Muscle of arm (tissue), 1 donor: ENCODE measurements at regions not wholly inside any gene's neighbourhood (a gene's known extent, or its start where the extent isn't known, plus 50 kb on each side); places are given as distances from the start of the nearest gene placed in this dataset.

Source experiments
- DNase-seq: peaks from one replicate; pipeline ENCODE4 v3.0.0-alpha.2; 2013

DNA sequence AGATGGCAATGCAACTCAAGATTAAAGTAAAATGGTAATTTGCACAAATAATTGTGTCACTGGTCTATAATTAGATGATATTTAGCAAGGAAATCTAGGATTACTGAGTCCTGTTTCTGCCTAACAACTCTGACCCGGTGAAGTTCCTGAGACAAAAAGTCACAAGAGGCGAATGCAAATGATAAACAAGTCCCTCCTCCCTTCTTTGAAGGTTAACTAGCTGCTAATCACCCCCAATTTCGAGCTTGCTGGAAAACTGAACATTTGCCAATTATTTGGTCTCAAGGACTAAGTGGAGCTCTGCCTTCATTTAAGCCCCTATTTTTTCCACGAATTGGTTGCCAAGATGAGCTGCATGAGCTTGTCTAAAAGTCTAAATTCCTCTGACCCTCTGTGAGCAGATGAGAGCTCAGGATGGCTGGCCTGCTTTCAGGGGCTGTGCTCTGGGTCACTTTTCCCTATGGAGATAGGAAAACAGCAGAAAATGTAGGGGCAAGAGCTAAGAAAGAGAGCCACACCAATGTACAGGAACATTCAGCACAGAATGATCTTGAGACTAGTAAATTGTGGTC, 127.3 kb downstream of the MBL2 start:
- no peak for DNase-seq

DNA sequence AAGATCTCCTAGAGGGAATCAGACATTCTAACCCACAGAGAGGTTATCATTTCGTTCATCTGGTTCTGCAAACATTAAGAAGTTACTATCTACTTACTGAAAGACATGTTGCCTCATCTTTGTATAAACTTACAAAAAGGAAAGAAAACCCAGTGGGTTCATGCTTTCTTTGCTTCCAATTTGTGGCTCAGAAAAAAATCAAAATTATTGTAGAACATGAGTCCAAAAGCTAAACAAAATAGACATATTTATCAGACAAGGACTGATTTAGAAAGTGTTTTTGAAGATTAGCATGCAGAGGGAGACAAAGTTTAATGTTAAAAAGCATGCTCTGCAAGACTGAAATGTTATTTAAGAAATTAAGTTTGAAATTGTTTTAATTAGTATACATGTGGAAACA, 123.1 kb downstream of the MBL2 start:
- DNase-seq = no peak

DNA sequence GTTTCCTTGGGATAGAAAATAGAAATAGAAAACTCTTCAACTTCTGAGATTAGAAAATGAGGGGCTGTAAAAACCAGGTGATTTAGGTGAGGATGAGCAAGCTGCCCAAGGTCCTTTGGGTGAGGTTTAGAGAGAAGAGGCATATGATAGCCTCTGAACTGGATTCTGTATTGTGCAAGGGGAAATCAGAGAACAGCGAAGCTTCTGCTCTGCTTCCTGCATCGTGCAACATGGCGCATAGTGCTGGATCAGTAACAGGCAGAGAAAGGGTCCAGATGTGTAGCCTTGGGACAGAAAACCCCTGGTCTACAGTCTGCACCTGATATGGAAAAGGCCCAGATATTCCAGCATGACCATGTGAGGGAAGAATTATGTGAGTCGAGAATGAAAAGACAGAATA, 121.7 kb downstream of the MBL2 start:
- DNase-seq = no peak

DNA sequence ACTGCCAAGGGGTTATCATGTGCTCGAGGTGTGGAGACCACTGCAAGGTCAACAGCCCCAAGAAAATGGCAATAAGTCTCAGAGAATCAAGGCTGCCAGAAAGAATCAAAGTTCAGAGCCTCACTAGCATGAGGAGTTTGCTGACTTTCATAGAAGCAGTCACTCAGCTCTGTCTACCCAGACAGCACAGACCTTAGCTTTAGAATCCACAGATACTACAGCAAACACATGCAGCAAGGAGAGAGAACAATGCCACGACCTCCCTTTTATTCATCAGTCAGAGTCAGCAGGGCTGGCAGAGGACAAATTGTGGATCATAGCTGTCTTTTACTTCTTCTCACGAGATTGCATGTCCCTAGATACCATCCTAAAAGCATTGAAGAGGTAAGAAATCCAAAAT, 121.3 kb downstream of the MBL2 start:
- DNase-seq = no peak

DNA sequence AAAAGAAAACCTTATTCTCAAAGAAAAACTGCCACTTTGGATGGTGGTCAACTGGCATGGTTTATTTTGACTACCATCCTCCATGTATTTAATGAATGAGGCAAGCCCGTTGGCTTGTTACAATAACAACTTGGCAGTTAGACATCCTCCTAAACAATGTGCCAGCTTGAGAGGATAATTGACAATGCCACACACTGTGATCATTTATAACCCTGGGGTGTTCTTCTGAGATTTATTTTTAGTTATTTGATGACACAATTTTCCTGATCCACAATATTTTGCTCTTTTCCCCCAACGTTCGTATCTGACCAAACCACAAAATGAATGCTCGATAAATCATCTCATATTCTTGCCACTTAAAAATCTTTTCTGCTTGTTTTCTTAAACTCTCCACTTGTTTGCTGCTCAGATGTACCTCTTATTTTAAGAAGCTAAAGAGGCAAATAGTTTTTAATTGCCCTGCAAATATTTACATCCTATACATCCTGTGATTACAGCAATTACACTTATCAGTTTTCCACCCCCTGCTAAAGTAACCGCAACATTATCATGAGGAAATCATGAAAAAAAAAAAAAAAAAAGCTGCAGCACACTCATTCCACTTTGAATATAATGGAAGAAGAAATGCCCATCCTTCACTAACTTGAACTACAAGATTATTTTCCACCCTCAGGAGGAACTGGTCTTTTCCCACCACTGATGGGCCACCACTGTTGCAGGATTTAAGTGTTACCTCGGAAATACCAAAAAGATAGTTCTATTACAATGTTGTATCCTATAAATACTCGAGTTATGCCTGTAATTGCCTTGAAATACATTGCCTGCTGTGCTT, 119.9 kb downstream of the MBL2 start:
- no peak for DNase-seq

DNA sequence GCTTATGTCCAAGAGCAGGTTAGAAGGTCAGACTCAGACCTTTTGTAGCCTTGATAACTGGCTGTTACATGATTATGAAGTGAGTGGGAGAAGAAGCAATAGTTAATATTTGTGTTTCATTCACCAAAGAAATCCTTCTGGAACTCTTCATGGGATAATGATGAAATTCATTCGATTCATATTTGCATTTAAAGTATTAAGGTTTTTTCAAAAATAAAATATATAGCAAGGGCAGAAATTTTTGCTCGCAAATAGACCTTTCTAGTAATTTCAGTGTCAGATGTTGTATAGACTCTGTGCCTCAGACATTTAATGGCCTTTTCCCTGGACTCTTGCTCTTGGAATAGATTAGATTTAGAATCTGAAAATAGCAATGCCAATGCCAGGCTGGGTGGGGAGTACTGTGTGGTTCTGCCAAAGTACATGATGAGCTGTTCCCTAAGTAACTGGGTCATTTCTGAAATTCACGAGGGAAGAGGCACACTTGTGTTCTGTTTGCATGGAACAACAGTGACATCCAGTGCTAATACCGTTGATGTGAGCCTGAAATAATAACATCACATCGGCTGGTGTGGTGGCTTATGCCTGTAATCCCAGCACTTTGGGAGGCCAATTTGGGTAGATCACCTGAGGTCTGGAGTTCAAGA, 119.2 kb downstream of the MBL2 start:
- no peak for DNase-seq

DNA sequence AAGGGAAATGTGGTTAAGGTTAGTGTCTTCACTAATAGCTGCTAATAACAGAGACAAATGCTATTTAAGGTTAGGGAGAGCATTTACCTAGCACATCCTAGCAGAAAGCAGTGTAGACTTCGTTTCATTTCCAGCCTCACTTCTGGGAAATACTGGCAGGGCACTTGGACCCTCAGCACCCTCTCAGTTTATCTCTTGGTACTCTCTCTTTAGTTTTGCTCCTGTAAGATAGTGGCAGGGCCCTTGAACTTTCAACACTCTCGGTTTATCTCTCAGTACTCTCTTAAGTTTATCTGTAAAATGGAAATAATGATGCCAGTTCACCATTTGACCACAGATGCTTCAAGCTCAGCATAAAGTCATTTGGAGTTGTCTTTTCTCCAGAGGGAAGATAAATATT, 118.4 kb downstream of the MBL2 start:
- DNase-seq = no peak

DNA sequence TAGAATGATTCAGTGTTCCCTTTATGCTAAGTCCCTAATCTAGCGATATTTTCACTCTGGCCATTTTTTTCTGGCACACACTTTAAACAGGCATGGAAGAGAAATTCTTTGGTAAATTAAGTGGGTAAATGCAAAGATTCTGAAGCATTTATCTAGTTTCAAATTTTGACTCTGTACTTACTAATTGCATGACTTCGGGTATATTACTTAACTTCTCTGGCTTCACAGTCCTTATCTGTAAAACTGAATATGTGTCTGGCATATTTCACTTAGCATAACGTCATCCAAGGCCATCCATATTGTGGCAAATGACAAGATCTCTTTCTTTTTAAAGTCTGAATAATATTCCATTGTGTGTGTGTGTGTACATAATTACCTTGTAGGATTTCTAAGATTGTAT, 114.5 kb downstream of the MBL2 start:
- DNase-seq = no peak

DNA sequence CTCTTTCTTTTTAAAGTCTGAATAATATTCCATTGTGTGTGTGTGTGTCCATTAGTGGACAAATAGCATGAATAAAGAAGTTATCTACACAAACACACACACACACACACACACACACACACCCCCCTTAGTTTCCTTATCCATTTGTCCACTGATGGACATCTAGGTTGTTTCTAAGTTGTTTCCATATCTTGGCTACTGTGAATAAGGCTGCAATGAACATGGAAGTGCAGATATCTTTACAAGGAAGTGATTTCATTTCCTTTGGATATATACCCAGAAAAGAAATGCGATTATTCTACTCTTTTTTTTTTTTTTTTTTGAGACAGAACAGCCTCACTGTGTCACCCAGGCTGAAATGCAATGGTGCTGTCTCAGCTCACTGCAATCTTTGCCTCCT, 113.5 kb downstream of the MBL2 start:
- no peak for DNase-seq

DNA sequence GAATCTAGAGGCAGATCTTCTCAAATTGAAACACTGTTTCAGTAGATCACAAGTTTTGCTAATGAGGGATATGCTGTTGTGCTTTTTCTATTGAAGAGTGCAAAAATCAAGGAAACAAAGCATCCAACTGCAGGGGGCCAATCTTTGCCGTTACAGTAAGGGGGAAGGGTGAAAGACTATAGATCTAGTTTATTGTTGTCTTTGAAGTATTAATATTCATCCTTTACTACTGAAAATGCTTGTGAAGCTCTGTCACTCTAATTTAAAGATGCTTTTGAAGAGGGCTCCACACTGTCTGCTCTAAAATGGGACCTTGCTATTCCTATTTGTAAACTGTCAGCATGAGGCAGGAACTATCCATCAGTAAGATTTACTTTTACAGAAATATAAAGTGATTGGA, 110.3 kb downstream of the MBL2 start:
- no peak for DNase-seq

DNA sequence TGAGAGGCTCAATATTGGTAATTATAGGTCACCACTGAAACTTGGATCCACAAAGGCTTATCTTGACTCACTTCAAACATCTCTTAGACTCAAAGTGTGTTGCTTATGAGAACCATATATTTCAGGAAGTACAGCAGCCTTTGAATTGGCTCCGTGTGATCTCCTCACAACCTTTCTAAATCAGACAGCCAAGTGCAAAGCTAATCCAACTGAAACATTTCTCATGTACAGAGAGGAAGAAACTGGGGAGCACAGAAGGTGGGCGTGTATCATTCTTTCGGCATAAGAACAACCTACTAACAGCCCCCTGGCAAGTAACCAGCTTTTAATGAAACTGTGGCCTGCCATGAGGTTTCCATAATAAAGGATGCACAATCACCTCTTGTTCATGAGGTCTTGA, 109.4 kb downstream of the MBL2 start:
- no peak for DNase-seq

DNA sequence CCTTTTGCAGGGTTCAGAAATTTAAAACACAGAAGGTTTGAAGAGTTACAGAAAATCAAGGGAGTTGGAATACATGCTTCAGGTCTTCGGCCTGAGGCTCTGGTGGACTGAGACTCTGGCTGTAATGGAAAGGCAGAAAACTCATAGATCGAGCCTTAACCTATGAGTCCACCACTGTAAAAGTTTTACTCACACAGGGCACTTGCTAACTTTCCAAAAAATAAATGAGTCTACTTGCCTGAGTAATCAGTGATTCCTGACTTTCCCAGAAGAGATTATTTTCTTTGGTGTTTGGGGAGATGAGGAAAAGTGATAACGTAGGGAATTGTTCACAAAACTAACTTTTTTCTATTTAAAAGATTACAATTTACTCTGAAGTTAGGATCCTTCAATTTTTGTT, 108.0 kb downstream of the MBL2 start:
- DNase-seq = no peak

DNA sequence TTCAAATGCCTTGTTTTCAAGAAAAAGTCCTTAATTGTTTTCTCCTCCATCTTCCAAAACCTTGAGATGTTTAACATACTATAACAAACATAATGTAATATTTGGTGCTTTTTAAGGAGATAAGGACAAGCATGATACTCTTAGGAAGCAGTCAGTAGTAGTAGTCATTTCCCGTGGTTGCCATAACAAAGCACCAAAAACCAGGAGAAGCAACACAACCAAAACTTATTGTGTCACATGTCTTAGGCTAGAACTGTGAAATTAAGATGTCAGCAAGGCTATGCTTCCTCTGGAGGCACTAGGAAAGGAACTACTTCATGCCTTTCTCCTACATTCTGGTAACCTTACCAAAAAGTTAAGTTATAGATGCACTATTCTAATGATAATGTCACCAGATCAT, 106.8 kb downstream of the MBL2 start:
- no peak for DNase-seq

DNA sequence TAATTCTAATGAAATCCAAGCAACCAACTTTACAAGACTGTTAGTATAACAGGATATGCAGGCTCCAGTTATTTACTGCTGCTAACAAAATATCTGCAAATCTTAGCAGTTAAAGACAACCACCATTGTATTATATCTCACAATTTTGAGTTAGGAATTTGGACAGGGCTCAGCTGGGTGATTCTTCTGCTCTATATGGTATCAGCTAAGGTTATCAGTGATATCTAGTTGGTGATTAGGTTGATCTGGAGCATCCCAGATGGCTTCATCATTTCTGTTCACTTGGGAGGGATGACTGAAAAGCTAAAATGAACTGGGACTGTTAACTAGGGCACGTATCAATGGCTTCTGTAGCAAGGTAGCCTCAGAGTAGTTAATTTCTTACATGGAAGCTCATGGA, 105.7 kb downstream of the MBL2 start:
- no peak for DNase-seq

DNA sequence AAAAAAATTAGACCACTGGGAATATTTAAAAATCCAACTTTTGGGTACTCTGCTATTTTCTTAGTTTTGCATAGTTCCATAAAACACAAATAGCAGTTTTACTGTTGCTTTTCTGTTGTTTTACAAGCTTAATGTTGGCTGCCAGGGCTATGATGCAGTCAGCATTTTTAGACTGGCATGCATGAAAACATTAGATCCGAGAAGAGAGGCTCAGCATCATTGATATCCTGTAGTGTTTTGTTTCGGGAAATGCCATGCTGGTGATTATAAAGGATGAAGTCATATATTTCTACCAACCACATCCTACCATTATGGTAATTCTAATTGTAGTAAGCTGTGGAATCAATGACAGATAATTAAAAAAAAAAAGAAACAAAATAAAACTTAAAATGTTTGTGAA, 104.6 kb downstream of the MBL2 start:
- no peak for DNase-seq

DNA sequence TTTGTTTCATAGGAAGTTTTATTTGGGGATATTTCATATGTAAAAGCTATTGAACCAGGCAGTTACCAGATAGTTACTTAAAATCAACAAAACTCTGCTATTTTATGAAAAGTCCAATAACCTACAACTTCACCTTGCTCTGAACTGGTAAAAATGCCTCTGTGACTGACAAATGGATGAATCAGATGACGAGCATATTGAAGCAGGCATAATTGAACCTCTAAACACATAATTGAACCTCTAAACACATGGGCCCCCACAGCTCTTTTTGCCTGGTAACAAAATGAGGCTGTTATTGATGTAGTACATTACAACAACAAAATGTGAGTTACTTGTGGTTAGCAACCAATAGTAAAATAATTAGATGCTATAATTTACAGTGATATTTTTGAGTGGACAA, 99.7 kb downstream of the MBL2 start:
- no peak for DNase-seq

DNA sequence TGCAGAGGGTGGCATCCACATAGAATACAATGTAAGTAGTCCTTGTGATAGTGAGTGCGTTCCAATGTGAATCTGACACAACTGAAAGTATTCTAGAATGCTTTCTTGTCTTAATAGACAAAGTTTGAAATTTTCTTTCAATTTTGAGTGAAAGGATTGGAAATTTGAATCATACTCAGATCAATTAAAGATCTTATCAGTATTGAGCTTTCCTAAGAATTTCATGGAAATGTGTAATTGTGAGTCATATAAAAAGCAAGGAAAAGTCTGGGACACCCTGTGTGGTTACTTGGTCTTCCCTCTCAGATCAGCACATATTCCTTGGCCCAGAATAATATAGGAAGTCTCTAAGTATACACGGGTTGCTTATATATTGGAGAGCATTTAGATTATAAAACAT, 99.1 kb downstream of the MBL2 start:
- no peak for DNase-seq

DNA sequence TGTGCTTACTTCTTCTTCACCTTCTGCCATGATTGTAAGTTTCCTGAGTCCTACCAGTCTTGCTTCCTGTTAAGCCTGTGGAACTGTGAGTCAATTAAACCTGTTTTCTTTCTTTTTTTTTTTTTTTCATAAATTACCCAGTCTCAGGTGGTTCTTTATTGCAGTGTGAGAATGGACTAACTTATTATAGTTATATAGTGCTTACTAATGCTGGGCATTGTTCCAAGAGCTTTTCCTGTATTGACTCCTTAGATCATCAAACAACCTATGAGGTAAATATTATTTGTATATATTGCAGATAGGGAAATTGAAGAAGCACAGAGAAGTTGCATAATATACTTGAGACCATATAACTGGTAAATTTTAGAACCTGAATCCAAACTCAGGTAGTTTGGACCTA, 98.1 kb downstream of the MBL2 start:
- DNase-seq = no peak

DNA sequence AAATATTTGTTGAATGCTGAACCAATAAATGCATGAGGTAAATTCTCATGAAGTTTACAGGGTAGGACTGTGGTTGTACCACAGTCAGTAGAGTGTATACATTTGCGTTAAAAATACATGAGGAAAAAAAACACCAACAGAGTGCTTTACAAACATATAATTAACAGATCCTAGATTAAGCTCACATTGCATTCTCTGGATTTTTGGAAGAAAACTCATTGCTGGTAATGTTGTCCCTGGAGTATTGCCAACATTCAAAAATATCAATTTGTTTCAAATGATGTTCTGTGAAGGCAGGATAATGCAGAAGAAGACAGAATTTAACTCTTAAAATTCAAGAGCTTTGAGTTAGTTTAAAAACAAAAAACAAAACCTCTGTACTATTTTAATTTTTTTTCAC, 95.5 kb downstream of the MBL2 start:
- no peak for DNase-seq

DNA sequence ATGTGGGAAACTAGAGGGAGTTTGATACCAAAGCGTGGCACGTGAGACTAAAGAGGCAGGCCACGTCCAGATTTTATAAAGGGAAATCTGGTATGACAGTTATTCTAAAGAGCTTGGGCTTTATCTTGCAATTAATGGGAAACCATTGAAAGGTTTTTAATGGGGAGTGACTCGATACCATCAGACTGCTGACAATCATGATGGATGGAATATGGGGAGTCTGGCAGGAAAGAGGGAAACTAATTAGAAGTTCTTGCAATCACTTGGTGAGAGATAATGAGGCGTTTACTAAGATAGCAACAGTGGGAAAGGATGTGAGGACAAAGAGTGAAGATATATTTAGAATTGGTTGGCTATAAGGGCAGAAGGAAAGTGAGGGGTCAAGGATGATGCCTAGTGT, 94.0 kb downstream of the MBL2 start:
- DNase-seq = no peak

DNA sequence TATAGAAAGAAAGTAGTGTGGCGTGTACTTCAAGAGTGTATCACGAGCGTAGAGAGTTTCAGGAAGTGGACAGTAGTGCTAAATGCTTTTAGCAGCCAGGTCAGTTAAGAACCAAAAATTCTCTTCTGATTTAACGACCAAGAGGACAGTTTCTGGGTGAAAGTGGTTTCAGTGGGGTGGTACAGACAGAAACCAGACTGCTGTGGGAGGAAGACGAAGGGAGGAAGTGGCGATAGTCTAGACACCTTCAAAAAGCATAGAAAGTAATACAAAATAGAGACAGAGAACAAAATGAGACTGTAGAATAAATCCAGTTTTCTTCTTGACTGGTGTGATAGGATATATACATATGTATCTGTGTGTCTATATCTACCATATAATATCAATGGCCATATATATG, 93.5 kb downstream of the MBL2 start:
- DNase-seq = no peak

DNA sequence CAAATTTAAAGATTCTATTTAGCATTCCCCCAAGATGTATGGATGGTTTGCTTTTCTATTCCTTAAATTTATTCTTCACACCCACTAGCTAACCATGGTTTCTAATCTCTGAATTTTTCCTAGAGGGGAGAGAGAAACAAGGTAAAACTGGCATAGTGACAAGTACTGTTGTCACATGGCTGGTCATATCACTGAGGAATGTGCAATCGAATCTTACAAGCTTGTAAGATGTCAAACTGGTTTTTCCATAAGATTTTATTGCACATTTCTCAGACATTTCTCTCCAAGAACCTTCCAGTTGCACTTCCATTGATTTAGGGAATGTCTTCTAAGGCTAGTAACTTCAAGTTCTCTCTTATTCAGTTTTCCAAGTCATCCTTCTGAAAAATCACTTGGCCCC, 89.8 kb downstream of the MBL2 start:
- no peak for DNase-seq

DNA sequence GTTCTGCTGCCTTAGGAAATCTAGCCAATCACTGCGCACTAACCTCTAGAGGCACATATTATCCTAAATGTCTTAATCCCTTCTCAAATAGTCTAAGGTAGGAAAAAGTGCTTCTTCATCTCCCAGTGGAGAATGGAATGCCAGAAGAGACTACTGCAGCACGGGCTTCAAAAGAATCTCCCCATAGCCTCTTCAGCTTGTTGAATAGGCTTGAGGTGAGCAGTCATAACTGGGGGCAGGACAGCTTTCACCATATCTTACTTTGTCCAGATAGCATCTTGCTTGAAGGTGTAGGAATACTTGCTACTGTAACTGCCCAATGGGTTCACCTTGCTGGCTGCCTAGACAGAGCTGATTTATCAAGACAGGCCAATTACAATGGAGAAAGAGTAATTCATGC, 88.8 kb downstream of the MBL2 start:
- no peak for DNase-seq

DNA sequence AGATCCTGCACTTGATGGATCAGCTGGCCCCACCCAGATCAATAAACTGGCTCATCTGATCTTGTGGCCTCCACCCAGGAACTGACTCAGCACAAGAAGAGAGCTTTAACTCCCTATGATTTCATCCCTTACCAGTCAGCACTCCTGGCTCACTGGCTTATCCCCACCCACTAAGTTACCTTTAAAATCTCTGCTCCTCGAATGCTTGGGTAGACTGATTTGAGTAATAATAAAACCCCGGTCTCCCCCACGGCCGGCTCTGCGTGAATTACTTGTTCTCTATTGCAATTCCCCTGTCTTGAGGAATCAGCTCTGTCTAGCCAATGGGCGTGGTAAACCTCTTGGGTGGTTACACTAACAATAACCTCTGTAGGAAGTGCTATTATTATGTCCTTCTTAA, 83.7 kb downstream of the MBL2 start:
- no peak for DNase-seq
